SK-N-SH (cell line): ENCODE measurements at regions not wholly inside any gene's neighbourhood (a gene's known extent, or its start where the extent isn't known, plus 50 kb on each side); places are given as distances from the start of the nearest gene placed in this dataset.

ENCODE experiments used
- CTCF ChIA-PET: fragments of 300-600, 350-600 bp; formaldehyde crosslinking; extraction: SDS; loops from one replicate; lab custom pipeline; 2021; lab: Yijun Ruan, JAX
- POLR2A ChIA-PET: fragments of 350-600 bp; sonication (Branson Sonifier 250); formaldehyde crosslinking; extraction: SDS; loops from one replicate; lab custom pipeline; 2020; ENCODE audit warnings: antibody characterized with exemption, inconsistent platforms; lab: Yijun Ruan, JAX
- DNase-seq: peaks from one replicate; pipeline ENCODE4 v3.0.0; 2012
- H2AFZ ChIP-seq: fragments of 200-600 bp; sonication (generic); 2 replicates; pipeline ENCODE4 v1.8.1; 2016; ENCODE audit warnings: antibody characterized with exemption, mild to moderate bottlenecking, low read depth
- H3F3A ChIP-seq: fragments of 200-600 bp; sonication (generic); replicated peaks from 2 replicates; pipeline ENCODE3; 2016; ENCODE audit warnings: antibody characterized with exemption, mild to moderate bottlenecking; ENCODE audit not compliant: insufficient read depth
- H3K27ac ChIP-seq, 2 experiments: fragments of 200-500 bp in 1 of 2; fragments of 200-600 bp in 1 of 2; sonication (Bioruptor generic) in 1 of 2; sonication (generic), shearing (Covaris generic) in 1 of 2; 2 replicates each; pipeline versions ENCODE4 v1.5.1 to v1.6.1; 2014 to 2016; ENCODE audit warnings: low read depth in 2 of 2, inconsistent platforms in 1 of 2, low read length in 1 of 2, mild to moderate bottlenecking in 1 of 2, mixed read lengths in 1 of 2
- H3K27me3 ChIP-seq: fragments of 200-600 bp; sonication (generic), shearing (Covaris generic); 2 replicates; pipeline ENCODE4 v1.6.1; 2016; ENCODE audit warnings: mixed run types; ENCODE audit not compliant: insufficient read depth
- H3K36me3 ChIP-seq, 2 experiments: fragments of 200-500 bp in 1 of 2; fragments of 200-600 bp in 1 of 2; sonication (Bioruptor generic) in 1 of 2; sonication (generic) in 1 of 2; replicated peaks in 1 of 2; 2 replicates each; pipeline versions ENCODE3 to v1.5.1; 2014 to 2016; ENCODE audit warnings: low read length in 1 of 2, mild to moderate bottlenecking in 1 of 2; ENCODE audit not compliant: insufficient read depth in 2 of 2, control insufficient read depth in 1 of 2
- H3K4me1 ChIP-seq, 2 experiments: fragments of 200-500 bp in 1 of 2; fragments of 200-600 bp in 1 of 2; sonication (Bioruptor generic) in 1 of 2; sonication (generic), shearing (Covaris generic) in 1 of 2; 2 replicates each; pipeline versions ENCODE4 v1.5.1 to v1.6.1; 2014 to 2016; ENCODE audit warnings: low read depth in 1 of 2, low read length in 1 of 2, mixed run types in 1 of 2; ENCODE audit not compliant: insufficient read depth in 2 of 2, control insufficient read depth in 1 of 2
- H3K4me2 ChIP-seq: fragments of 200-600 bp; sonication (generic), shearing (Covaris generic); 2 replicates; pipeline ENCODE4 v1.6.1; 2017; ENCODE audit warnings: mixed run types
- H3K4me3 ChIP-seq, 2 experiments: fragments of 200-500 bp in 1 of 2; fragments of 200-600 bp in 1 of 2; sonication (Bioruptor generic) in 1 of 2; sonication (generic), shearing (Covaris generic) in 1 of 2; 2 replicates each; pipeline versions ENCODE4 v1.5.1 to v1.8.1; 2014 to 2016; ENCODE audit warnings: low read depth in 2 of 2, inconsistent platforms in 1 of 2, low read length in 1 of 2, mild to moderate bottlenecking in 1 of 2, mixed read lengths in 1 of 2, moderate library complexity in 1 of 2
- H3K79me2 ChIP-seq: fragments of 200-600 bp; sonication (generic); 2 replicates; pipeline ENCODE4 v1.8.1; 2017; ENCODE audit warnings: mild to moderate bottlenecking; ENCODE audit not compliant: insufficient read depth
- H3K9ac ChIP-seq: fragments of 200-600 bp; sonication (generic); 2 replicates; pipeline ENCODE4 v1.6.1; 2017; ENCODE audit warnings: mixed run types
- H3K9me2 ChIP-seq: fragments of 200-600 bp; sonication (generic); 2 replicates; pipeline ENCODE4 v1.6.1; 2017; ENCODE audit warnings: mixed run types
- H3K9me3 ChIP-seq: fragments of 200-600 bp; sonication (generic); 2 replicates; pipeline ENCODE4 v1.6.1; 2017; ENCODE audit warnings: mixed run types, mild to moderate bottlenecking, moderate library complexity
- H4K20me1 ChIP-seq: fragments of 200-600 bp; sonication (generic); 2 replicates; pipeline ENCODE4 v1.6.1; 2017; ENCODE audit warnings: mild to moderate bottlenecking, mixed run types; ENCODE audit not compliant: insufficient read depth
- CHD2 ChIP-seq: fragments of 150-350 bp; IDR thresholded peaks from 2 replicates; pipeline ENCODE4 v1.6.1; 2018; ENCODE audit warnings: low read length; ENCODE audit not compliant: partially characterized antibody
- ELF1 ChIP-seq: IDR thresholded peaks from 2 replicates; pipeline ENCODE4 v1.4.0; 2012
- EP300 ChIP-seq, 2 experiments: IDR thresholded peaks; 2 replicates each; pipeline versions ENCODE4 v1.4.0 to v1.6.1; 2012; ENCODE audit warnings: borderline replicate concordance in 1 of 2, low read depth in 1 of 2, low read length in 1 of 2
- EZH2phosphoT487 ChIP-seq: fragments of 200-600 bp; sonication (generic); IDR thresholded peaks from 2 replicates; pipeline ENCODE4 v1.6.1; 2017; ENCODE audit warnings: low read depth, mixed run types, mild to moderate bottlenecking, antibody characterized with exemption, moderate library complexity, borderline replicate concordance
- FOSL2 ChIP-seq: IDR thresholded peaks from 2 replicates; pipeline ENCODE4 v1.4.0; 2012; ENCODE audit warnings: low read depth, mild to moderate bottlenecking, moderate library complexity, borderline replicate concordance
- GATA2 ChIP-seq: sonication (generic); formaldehyde crosslinking; IDR thresholded peaks from 2 replicates; pipeline ENCODE4 v1.5.0; 2020; ENCODE audit warnings: mild to moderate bottlenecking, missing genetic modification reagents
- POLR2AphosphoS5 ChIP-seq: IDR thresholded peaks from 2 replicates; pipeline ENCODE4 v1.6.1; 2012; ENCODE audit warnings: low read depth, low read length
- RCOR1 ChIP-seq: fragments of 150-350 bp; IDR thresholded peaks from 2 replicates; pipeline ENCODE4 v1.6.1; 2017; ENCODE audit warnings: antibody characterized with exemption, low read length
- RFX5 ChIP-seq: IDR thresholded peaks from 2 replicates; pipeline ENCODE4 v1.6.1; 2012; ENCODE audit warnings: mild to moderate bottlenecking, improper control_type of control experiment, low read length
- TCF12 ChIP-seq: IDR thresholded peaks from 2 replicates; pipeline ENCODE4 v1.4.0; 2012
- TEAD4 ChIP-seq: IDR thresholded peaks from 2 replicates; pipeline ENCODE4 v1.4.0; 2012; ENCODE audit warnings: mild to moderate bottlenecking, borderline replicate concordance; ENCODE audit not compliant: insufficient read depth
- WGBS: methylation state at CpG from one replicate; pipeline ENCODE4 v1.1.6; 2017; ENCODE audit warnings: low lambda C conversion rate; 5-methylcytosine and 5-hydroxymethylcytosine counted together
- TF ChIP-seq, protein P1 (sequence below): IDR thresholded peaks from 2 replicates; pipeline ENCODE4 v1.4.0; 2012; ENCODE audit warnings: low read depth
- TF ChIP-seq, protein P2 (sequence below): IDR thresholded peaks from 2 replicates; pipeline ENCODE4 v1.6.1; 2012; ENCODE audit warnings: mild to moderate bottlenecking, low read depth, low read length, moderate library complexity
- TF ChIP-seq, protein P3 (sequence below): IDR thresholded peaks from 2 replicates; pipeline ENCODE4 v1.4.0; 2012; ENCODE audit warnings: low read depth, borderline replicate concordance

DNA sequence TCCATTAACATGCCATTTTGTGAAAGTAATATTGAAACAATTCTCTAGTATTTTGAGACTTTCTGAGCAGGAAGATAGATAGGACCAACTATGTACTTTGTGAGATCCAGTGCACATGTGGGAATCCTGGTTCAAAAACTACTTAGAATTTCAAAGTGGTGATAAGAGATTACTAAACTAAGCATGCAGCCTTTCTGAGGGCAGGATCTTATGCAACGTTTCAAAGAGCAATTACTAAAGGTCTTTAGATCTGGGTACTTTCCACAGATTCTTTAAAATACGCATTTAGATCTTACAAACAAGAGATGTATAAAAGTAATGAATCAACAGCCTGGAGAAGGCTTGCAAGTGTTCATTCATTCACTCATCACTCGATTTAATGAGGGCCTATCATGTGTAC, 124.4 kb upstream of the TRIB2 start:
- no peak overlapping the region for H3K4me2 ChIP-seq
- no peaks in the 10 kb centered on the region for H3K27me3 ChIP-seq
- no peak overlapping the region for H3K9ac ChIP-seq
- no peaks in the 10 kb centered on the region for H3K9me3 ChIP-seq
- H3F3A ChIP-seq, result peaks cover 5% of the 10 kb centered on the region
- no peak overlapping the region for H3K4me3 ChIP-seq
- no peak for DNase-seq
- peaks cover 0 to 6% of the 10 kb centered on the region in 2 experiments; a peak in 1 of 4 replicates for H3K4me1 ChIP-seq
- no peaks in the 10 kb centered on the region for H3K79me2 ChIP-seq
- ChIA-PET CTCF (no interaction called here), POLR2A (no interaction called here)
- WGBS, result 79% methylated on average over 3 of the region's 3 CpGs
- H2AFZ ChIP-seq, result no peak overlapping the region
- H3K9me2 ChIP-seq, result no peaks in the 10 kb centered on the region
- TF ChIP-seq, protein P1, sequence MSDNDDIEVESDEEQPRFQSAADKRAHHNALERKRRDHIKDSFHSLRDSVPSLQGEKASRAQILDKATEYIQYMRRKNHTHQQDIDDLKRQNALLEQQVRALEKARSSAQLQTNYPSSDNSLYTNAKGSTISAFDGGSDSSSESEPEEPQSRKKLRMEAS, result no peak
- TF ChIP-seq GATA2 (CRISPR knock-in tag) (no peak), ELF1 (no peak), FOSL2 (no peak), EZH2phosphoT487 (no peak), TCF12 (no peak), POLR2AphosphoS5 (no peak), RCOR1 (no peak), RFX5 (no peak), CHD2 (no peak), TEAD4 (no peak), EP300 (IDR thresholded peaks at IDR 0.05; ENCODE audit: borderline replicate concordance in 1 of 2, low read depth in 1 of 2, low read length in 1 of 2) (no peak)
- TF ChIP-seq, protein P2, sequence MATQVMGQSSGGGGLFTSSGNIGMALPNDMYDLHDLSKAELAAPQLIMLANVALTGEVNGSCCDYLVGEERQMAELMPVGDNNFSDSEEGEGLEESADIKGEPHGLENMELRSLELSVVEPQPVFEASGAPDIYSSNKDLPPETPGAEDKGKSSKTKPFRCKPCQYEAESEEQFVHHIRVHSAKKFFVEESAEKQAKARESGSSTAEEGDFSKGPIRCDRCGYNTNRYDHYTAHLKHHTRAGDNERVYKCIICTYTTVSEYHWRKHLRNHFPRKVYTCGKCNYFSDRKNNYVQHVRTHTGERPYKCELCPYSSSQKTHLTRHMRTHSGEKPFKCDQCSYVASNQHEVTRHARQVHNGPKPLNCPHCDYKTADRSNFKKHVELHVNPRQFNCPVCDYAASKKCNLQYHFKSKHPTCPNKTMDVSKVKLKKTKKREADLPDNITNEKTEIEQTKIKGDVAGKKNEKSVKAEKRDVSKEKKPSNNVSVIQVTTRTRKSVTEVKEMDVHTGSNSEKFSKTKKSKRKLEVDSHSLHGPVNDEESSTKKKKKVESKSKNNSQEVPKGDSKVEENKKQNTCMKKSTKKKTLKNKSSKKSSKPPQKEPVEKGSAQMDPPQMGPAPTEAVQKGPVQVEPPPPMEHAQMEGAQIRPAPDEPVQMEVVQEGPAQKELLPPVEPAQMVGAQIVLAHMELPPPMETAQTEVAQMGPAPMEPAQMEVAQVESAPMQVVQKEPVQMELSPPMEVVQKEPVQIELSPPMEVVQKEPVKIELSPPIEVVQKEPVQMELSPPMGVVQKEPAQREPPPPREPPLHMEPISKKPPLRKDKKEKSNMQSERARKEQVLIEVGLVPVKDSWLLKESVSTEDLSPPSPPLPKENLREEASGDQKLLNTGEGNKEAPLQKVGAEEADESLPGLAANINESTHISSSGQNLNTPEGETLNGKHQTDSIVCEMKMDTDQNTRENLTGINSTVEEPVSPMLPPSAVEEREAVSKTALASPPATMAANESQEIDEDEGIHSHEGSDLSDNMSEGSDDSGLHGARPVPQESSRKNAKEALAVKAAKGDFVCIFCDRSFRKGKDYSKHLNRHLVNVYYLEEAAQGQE, result no peak
- TF ChIP-seq, protein P3, sequence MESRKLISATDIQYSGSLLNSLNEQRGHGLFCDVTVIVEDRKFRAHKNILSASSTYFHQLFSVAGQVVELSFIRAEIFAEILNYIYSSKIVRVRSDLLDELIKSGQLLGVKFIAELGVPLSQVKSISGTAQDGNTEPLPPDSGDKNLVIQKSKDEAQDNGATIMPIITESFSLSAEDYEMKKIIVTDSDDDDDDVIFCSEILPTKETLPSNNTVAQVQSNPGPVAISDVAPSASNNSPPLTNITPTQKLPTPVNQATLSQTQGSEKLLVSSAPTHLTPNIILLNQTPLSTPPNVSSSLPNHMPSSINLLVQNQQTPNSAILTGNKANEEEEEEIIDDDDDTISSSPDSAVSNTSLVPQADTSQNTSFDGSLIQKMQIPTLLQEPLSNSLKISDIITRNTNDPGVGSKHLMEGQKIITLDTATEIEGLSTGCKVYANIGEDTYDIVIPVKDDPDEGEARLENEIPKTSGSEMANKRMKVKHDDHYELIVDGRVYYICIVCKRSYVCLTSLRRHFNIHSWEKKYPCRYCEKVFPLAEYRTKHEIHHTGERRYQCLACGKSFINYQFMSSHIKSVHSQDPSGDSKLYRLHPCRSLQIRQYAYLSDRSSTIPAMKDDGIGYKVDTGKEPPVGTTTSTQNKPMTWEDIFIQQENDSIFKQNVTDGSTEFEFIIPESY, result no peak
- H3K27ac ChIP-seq, result no peak overlapping the region
- no peaks in the 10 kb centered on the region for H4K20me1 ChIP-seq
- no peaks in the 10 kb centered on the region for H3K36me3 ChIP-seq
